PC-3 (cell line): ENCODE measurements at regions not wholly inside any gene's neighbourhood (a gene's known extent, or its start where the extent isn't known, plus 50 kb on each side); places are given as distances from the start of the nearest gene placed in this dataset.
"Not testable (repeated sequence)": the region's sequence is repeated elsewhere in the genome, so short reads cannot be mapped to it uniquely, and the experiment has no call there.

ENCODE experiments used
- ATAC-seq: fragments of 200-7000 bp; cut with Tn5 transposase; 2 replicates; pipeline ENCODE4 v1.9.1; 2020; ENCODE audit warnings: mild to moderate bottlenecking, moderate library complexity
- BruUV-seq: library from RNA; stranded (reverse); fragments of 400-500 nt; replicated peaks from 2 replicates; lab custom pipeline; 2021; lab: Mats Ljungman, UMichigan
- CTCF ChIA-PET: fragments of 300-600 bp; sonication (Branson Sonifier 250); formaldehyde crosslinking; loops from one replicate; lab custom pipeline; 2022; ENCODE audit warnings: antibody characterized with exemption; lab: Charles Lee
- POLR2A ChIA-PET: fragments of 300-600 bp; sonication (Branson Sonifier 250); formaldehyde crosslinking; loops from one replicate; lab custom pipeline; 2022; ENCODE audit warnings: antibody characterized with exemption; ENCODE audit not compliant: unreplicated experiment; lab: Charles Lee
- DNase-seq: peaks from one replicate; pipeline ENCODE4 v3.0.0-alpha.2; 2015
- H2AFZ ChIP-seq: fragments of 300-600 bp; sonication (generic); 2 replicates; pipeline ENCODE4 v1.6.0; 2016; ENCODE audit warnings: antibody characterized with exemption, low read length
- H3F3A ChIP-seq: fragments of 300-600 bp; sonication (generic); one replicate; pipeline ENCODE4 v1.6.0; 2017; ENCODE audit warnings: antibody characterized with exemption, low read length, control low read depth, mild to moderate bottlenecking; ENCODE audit not compliant: unreplicated experiment
- H3K27ac ChIP-seq: fragments of 300-600 bp; sonication (generic); 2 replicates; pipeline ENCODE4 v1.5.1; 2016; ENCODE audit warnings: mild to moderate bottlenecking, low read length
- H3K27me3 ChIP-seq: fragments of 300-600 bp; sonication (generic); 2 replicates; pipeline ENCODE4 v1.6.1; 2016; ENCODE audit warnings: low read length, mixed read lengths
- H3K36me3 ChIP-seq: fragments of 300-600 bp; sonication (generic); 2 replicates; pipeline ENCODE4 v1.6.1; 2016; ENCODE audit warnings: low read depth, mixed run types, low read length, mixed read lengths
- H3K4me1 ChIP-seq: fragments of 300-600 bp; sonication (generic); 2 replicates; pipeline ENCODE4 v1.5.1; 2016; ENCODE audit warnings: low read length; ENCODE audit not compliant: insufficient read depth
- H3K4me2 ChIP-seq: fragments of 300-600 bp; sonication (generic); 2 replicates; pipeline ENCODE4 v1.6.0; 2016; ENCODE audit warnings: low read length
- H3K4me3 ChIP-seq: fragments of 300-600 bp; sonication (generic); 2 replicates; pipeline ENCODE4 v1.5.1; 2016; ENCODE audit warnings: mild to moderate bottlenecking, low read length, mixed read lengths
- H3K79me2 ChIP-seq: fragments of 300-600 bp; sonication (generic); 2 replicates; pipeline ENCODE4 v1.6.1; 2017; ENCODE audit warnings: low read length, mixed read lengths
- H3K9ac ChIP-seq: fragments of 300-600 bp; sonication (generic); 2 replicates; pipeline ENCODE4 v1.6.0; 2016; ENCODE audit warnings: mild to moderate bottlenecking, low read length
- H3K9me2 ChIP-seq: fragments of 300-600 bp; sonication (generic); replicated peaks from 2 replicates; pipeline ENCODE4 v1.6.1; 2016; ENCODE audit warnings: mixed run types, low read length, mixed read lengths
- H3K9me3 ChIP-seq: fragments of 300-600 bp; sonication (generic); 2 replicates; pipeline ENCODE4 v1.6.1; 2016; ENCODE audit warnings: low read length, mixed read lengths
- H4K20me1 ChIP-seq: fragments of 300-600 bp; sonication (generic); 2 replicates; pipeline ENCODE4 v1.6.1; 2016; ENCODE audit warnings: low read length, mixed read lengths
- CTCF ChIP-seq: fragments of 300-600 bp; sonication (generic); conservative IDR thresholded peaks from 2 replicates; pipeline ENCODE4 v1.5.1; 2017; ENCODE audit warnings: antibody characterized with exemption, low read depth, mild to moderate bottlenecking, low read length
- EZH2 ChIP-seq: fragments of 300-600 bp; sonication (generic); IDR thresholded peaks from one replicate; pipeline ENCODE4 v1.6.1; 2017; ENCODE audit warnings: antibody characterized with exemption, mild to moderate bottlenecking, low read length; ENCODE audit not compliant: unreplicated experiment
- EZH2phosphoT487 ChIP-seq: fragments of 300-600 bp; sonication (generic); IDR thresholded peaks from 2 replicates; pipeline ENCODE4 v1.6.1; 2018; ENCODE audit warnings: mild to moderate bottlenecking, antibody characterized with exemption, low read length, borderline replicate concordance
- intact Hi-C: fragments of 100-400 bp; cut with micrococcal nuclease; formaldehyde crosslinking; loops from 2 replicates; pipeline ENCODE4 v1.9.0; 2023

GRCh38 chr16:64346080-64346479, 775.8 kb downstream of the CDH11 start:
- POLR2A ChIA-PET, result no interaction called here

GRCh38 chr16:64345142-64345541, 776.7 kb downstream of the CDH11 start:
- Histone ChIP-seq H3F3A (no peaks in the 10 kb centered on the region), H3K36me3 (no peaks in the 10 kb centered on the region), H3K9me3 (no peaks in the 10 kb centered on the region), H4K20me1 (no peaks in the 10 kb centered on the region), H3K27me3 (no peaks in the 10 kb centered on the region), H3K4me2 (no peak overlapping the region), H3K9ac (no peak overlapping the region), H2AFZ (no peak overlapping the region), H3K4me1 (no peaks in the 10 kb centered on the region), H3K79me2 (no peaks in the 10 kb centered on the region), H3K4me3 (no peak overlapping the region), H3K9me2 (no peaks in the 10 kb centered on the region), H3K27ac (no peak overlapping the region)
- ChIA-PET POLR2A (no interaction called here), CTCF (no interaction called here)
- ATAC-seq, result no peak
- no TSS peak for BruUV-seq
- TF ChIP-seq EZH2, result no peak
- TF ChIP-seq CTCF, result no peak
- TF ChIP-seq EZH2phosphoT487, result no peak
- no peak for DNase-seq
- intact Hi-C loops, result no loop called here

More at GRCh38 chr16:64346080-64346479, 775.8 kb downstream of the CDH11 start:
- no peak for TF ChIP-seq CTCF
- TF ChIP-seq EZH2phosphoT487, result no peak
- TF ChIP-seq EZH2, result no peak
- Histone ChIP-seq H3K79me2 (no peaks in the 10 kb centered on the region), H2AFZ (no peak overlapping the region), H3K27ac (no peak overlapping the region), H4K20me1 (no peaks in the 10 kb centered on the region), H3K9me3 (no peaks in the 10 kb centered on the region), H3K4me1 (no peaks in the 10 kb centered on the region), H3K4me3 (no peak overlapping the region), H3K9me2 (no peaks in the 10 kb centered on the region), H3K9ac (no peak overlapping the region), H3K36me3 (no peaks in the 10 kb centered on the region), H3K4me2 (no peak overlapping the region), H3F3A (no peaks in the 10 kb centered on the region), H3K27me3 (no peaks in the 10 kb centered on the region)
- no peak for ATAC-seq
- intact Hi-C loops, result no loop called here
- CTCF ChIA-PET, result no interaction called here
- no peak for DNase-seq
- BruUV-seq, result no TSS peak

- H3K4me3 ChIP-seq, H3K9ac ChIP-seq, H3K27me3 ChIP-seq, intact Hi-C loops, H4K20me1 ChIP-seq, H3K4me2 ChIP-seq, H3K9me2 ChIP-seq, H3K27ac ChIP-seq, H3K9me3 ChIP-seq, ATAC-seq, POLR2A ChIA-PET, H3F3A ChIP-seq, BruUV-seq, DNase-seq, H3K4me1 ChIP-seq, CTCF ChIA-PET, H3K36me3 ChIP-seq, H3K79me2 ChIP-seq, H2AFZ ChIP-seq: not testable (repeated sequence)
These were observed 777.9 kb downstream of the CDH11 start for GRCh38 chr16:64343820-64344443.
